Calu3 (cell line): ENCODE measurements at regions not wholly inside any gene's neighbourhood (a gene's known extent, or its start where the extent isn't known, plus 50 kb on each side); places are given as distances from the start of the nearest gene placed in this dataset.

Source experiments
- BruUV-seq: library from RNA; stranded (reverse); fragments of 400-500 nt; replicated peaks from 2 replicates; lab custom pipeline; 2021; lab: Mats Ljungman, UMichigan
- CTCF ChIA-PET: fragments of 300-600 bp; sonication (Branson Sonifier 250); formaldehyde crosslinking; loops from one replicate; lab custom pipeline; 2022; ENCODE audit warnings: antibody characterized with exemption; lab: Charles Lee
- DNase-seq: peaks from one replicate; pipeline ENCODE4 v3.0.0; 2022
- H3K27ac Mint-ChIP-seq: one replicate; pipeline ENCODE4 v1.8.0; 2022; ENCODE audit warnings: mixed read lengths; ENCODE audit not compliant: unreplicated experiment
- H3K27me3 Mint-ChIP-seq: one replicate; pipeline ENCODE4 v1.8.0; 2022; ENCODE audit warnings: mixed read lengths; ENCODE audit not compliant: unreplicated experiment
- H3K36me3 Mint-ChIP-seq: one replicate; pipeline ENCODE4 v1.8.0; 2022; ENCODE audit warnings: mild to moderate bottlenecking, moderate library complexity, mixed read lengths; ENCODE audit not compliant: insufficient read depth, unreplicated experiment
- H3K4me1 Mint-ChIP-seq: one replicate; pipeline ENCODE4 v1.8.0; 2022; ENCODE audit warnings: mild to moderate bottlenecking, low read depth, mixed read lengths; ENCODE audit not compliant: unreplicated experiment
- H3K4me3 Mint-ChIP-seq: one replicate; pipeline ENCODE4 v1.8.0; 2022; ENCODE audit warnings: mild to moderate bottlenecking, low read depth, moderate library complexity, mixed read lengths; ENCODE audit not compliant: unreplicated experiment
- H3K9me3 Mint-ChIP-seq: one replicate; pipeline ENCODE4 v1.8.0; 2022; ENCODE audit warnings: low read depth, mixed read lengths; ENCODE audit not compliant: unreplicated experiment
- CTCF ChIP-seq: fragments of 200-600 bp; IDR thresholded peaks from one replicate; pipeline ENCODE4 v1.8.0; 2022; ENCODE audit warnings: antibody characterized with exemption; ENCODE audit not compliant: unreplicated experiment
- intact Hi-C: fragments of 100-400 bp; cut with micrococcal nuclease; formaldehyde crosslinking; loops from one replicate; pipeline ENCODE4 v1.10.0; 2022; ENCODE audit not compliant: unreplicated experiment

- BruUV-seq = no TSS peak
- no peak overlapping the region for H3K27ac Mint-ChIP-seq
- H3K9me3 Mint-ChIP-seq = no peaks in the 10 kb centered on the region
- CTCF ChIA-PET = no interaction called here
- DNase-seq = no peak
- intact Hi-C loops = no loop called here
- no peaks in the 10 kb centered on the region for H3K4me1 Mint-ChIP-seq
- peaks cover 82% of the 10 kb centered on the region for H3K27me3 Mint-ChIP-seq
- H3K4me3 Mint-ChIP-seq = no peak overlapping the region
- TF ChIP-seq CTCF = no peak
- no peaks in the 10 kb centered on the region for H3K36me3 Mint-ChIP-seq
Measured at GRCh38 chr4:3683744-3684421, 82.3 kb upstream of the ADRA2C start.

DNA sequence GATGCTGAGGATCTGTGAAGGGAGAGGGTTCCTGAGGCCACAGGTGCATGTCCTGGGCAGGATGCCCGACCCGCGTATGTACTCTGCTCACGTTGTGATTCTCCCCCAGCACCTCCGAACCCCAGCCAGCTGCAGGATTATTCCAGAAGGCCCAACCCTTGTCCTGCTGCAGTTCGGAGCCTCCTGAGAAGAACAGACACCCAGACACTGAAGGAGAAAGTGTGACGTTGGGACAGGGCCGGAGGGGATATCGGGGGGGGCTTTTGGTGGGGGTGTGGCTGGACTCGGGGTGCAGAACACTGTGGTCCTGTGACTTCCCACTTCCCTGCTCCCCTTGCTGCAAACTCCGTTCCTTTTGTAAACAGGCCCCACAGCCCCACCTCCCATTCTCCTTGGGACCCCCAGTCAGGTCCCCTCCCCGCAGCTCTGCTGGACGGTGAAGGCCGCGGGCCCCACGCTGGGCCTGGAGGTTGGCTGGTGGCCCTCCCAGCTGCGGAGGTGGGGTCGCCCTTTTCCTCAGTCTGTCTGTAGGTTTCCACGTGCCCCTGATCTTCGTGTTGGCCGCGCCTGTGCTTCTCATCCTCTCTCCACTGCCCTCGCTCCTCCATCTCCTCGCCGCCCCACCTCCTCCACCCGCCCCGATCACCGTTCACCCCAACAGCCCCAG lies 83.0 kb upstream of the ADRA2C start:
- Mint-ChIP-seq H3K4me3 (no peak overlapping the region), H3K36me3 (no peaks in the 10 kb centered on the region), H3K27me3 (peaks cover 87% of the 10 kb centered on the region), H3K4me1 (no peaks in the 10 kb centered on the region), H3K9me3 (no peaks in the 10 kb centered on the region), H3K27ac (no peak overlapping the region)
- DNase-seq = no peak
- no peak for TF ChIP-seq CTCF
- CTCF ChIA-PET = no interaction called here
- BruUV-seq = no TSS peak
- intact Hi-C loops = no loop called here

- no peak for DNase-seq
- H3K9me3 Mint-ChIP-seq = no peaks in the 10 kb centered on the region
- no peaks in the 10 kb centered on the region for H3K4me1 Mint-ChIP-seq
- peaks cover 95% of the 10 kb centered on the region for H3K27me3 Mint-ChIP-seq
- H3K4me3 Mint-ChIP-seq = no peak overlapping the region
- no peak overlapping the region for H3K27ac Mint-ChIP-seq
- intact Hi-C loops = no loop called here
- H3K36me3 Mint-ChIP-seq = no peaks in the 10 kb centered on the region
- no peak for TF ChIP-seq CTCF
- no TSS peak for BruUV-seq
- CTCF ChIA-PET = no interaction called here
Measured at GRCh38 chr4:3682236-3683076, 83.7 kb upstream of the ADRA2C start.

DNA sequence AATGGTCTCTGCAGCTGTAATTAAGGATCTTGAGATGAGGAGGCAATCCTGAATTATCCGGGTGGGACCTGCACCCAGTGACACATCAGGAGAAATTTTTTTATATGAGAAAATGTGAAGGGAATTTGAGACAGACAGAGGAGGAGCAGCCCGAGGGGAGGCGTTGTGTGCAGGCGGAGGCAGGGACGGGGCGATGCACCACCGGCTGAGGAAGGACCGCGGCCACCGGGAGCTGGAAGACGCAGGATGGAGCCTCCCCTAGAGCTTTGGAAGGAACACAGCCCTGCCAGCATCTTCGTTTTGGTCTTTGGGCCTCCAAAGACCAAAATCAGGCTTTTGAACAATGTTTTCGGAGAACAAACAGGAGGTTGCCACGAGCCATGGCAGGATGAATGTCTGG lies 85.0 kb upstream of the ADRA2C start:
- H3K9me3 Mint-ChIP-seq = no peaks in the 10 kb centered on the region
- CTCF ChIA-PET = no interaction called here
- BruUV-seq = no TSS peak
- TF ChIP-seq CTCF = no peak
- no peak overlapping the region for H3K27ac Mint-ChIP-seq
- peaks cover 100% of the 10 kb centered on the region for H3K27me3 Mint-ChIP-seq
- no peaks in the 10 kb centered on the region for H3K4me1 Mint-ChIP-seq
- no peaks in the 10 kb centered on the region for H3K36me3 Mint-ChIP-seq
- intact Hi-C loops = no loop called here
- no peak for DNase-seq
- H3K4me3 Mint-ChIP-seq = no peak overlapping the region
